Natural killer cell (primary cell): ENCODE measurements at regions not wholly inside any gene's neighbourhood (a gene's known extent, or its start where the extent isn't known, plus 50 kb on each side); places are given as distances from the start of the nearest gene placed in this dataset.
"Not testable (repeated sequence)": the region's sequence is repeated elsewhere in the genome, so short reads cannot be mapped to it uniquely, and the experiment has no call there.

Experiments
- ATAC-seq, 3 donors: fragments of 150-1000 bp in 2 of 3; fragments of 200-7000 bp in 1 of 3; cut with Tn5 transposase; 1 replicate in 1 of 3; 2 replicates in 2 of 3; pipeline ENCODE4 v1.10.0; 2021; ENCODE audit warnings: mild to moderate bottlenecking in 2 of 3, moderate library complexity in 2 of 3
- DNase-seq, 2 donors: peaks; one replicate each; pipeline versions ENCODE4 v3.0.0 to v3.0.0-alpha.2; 2013 to 2021; ENCODE audit warnings: mixed read lengths in 1 of 2
- H3K27ac ChIP-seq: one replicate; pipeline ENCODE4 v1.5.1; 2013; ENCODE audit warnings: mild to moderate bottlenecking, low read length
- H3K27me3 ChIP-seq: one replicate; pipeline ENCODE4 v1.6.1; 2013; ENCODE audit warnings: low read length; ENCODE audit not compliant: control insufficient read depth, insufficient read depth
- H3K36me3 ChIP-seq: one replicate; pipeline ENCODE4 v1.6.1; 2013; ENCODE audit warnings: low read length; ENCODE audit not compliant: control insufficient read depth, insufficient read depth
- H3K4me1 ChIP-seq: one replicate; pipeline ENCODE4 v1.6.1; 2013; ENCODE audit warnings: low read length; ENCODE audit not compliant: control insufficient read depth, insufficient read depth
- H3K4me3 ChIP-seq: one replicate; pipeline ENCODE4 v1.5.1; 2013; ENCODE audit warnings: low read length
- H3K9me3 ChIP-seq: one replicate; pipeline ENCODE4 v1.6.1; 2013; ENCODE audit warnings: low read length; ENCODE audit not compliant: control insufficient read depth, insufficient read depth
- H3K27ac Mint-ChIP-seq, 2 donors: one replicate each; pipeline ENCODE4 v1.8.0; 2022; ENCODE audit warnings: mild to moderate bottlenecking in 2 of 2, mixed read lengths in 2 of 2, moderate library complexity in 1 of 2
- H3K27me3 Mint-ChIP-seq, 2 donors: one replicate each; pipeline ENCODE4 v1.8.0; 2022; ENCODE audit warnings: low read depth in 2 of 2, mixed read lengths in 2 of 2
- H3K36me3 Mint-ChIP-seq: one replicate; pipeline ENCODE4 v1.8.0; 2022; ENCODE audit warnings: mixed read lengths
- H3K4me1 Mint-ChIP-seq, 2 donors: one replicate each; pipeline ENCODE4 v1.8.0; 2022; ENCODE audit warnings: mixed read lengths in 2 of 2
- H3K4me3 Mint-ChIP-seq: one replicate; pipeline ENCODE4 v1.8.0; 2022; ENCODE audit warnings: mild to moderate bottlenecking, moderate library complexity, mixed read lengths
- H3K9me3 Mint-ChIP-seq, 2 donors: one replicate each; pipeline ENCODE4 v1.8.0; 2022; ENCODE audit warnings: mixed read lengths in 2 of 2
- CTCF ChIP-seq: fragments of 200-600 bp; IDR thresholded peaks from one replicate; pipeline ENCODE4 v1.8.0; 2022; ENCODE audit warnings: antibody characterized with exemption
- WGBS: methylation state at CpG from one replicate; pipeline ENCODE4 v1.1.7; 2013; ENCODE audit warnings: missing lambda C conversion rate; ENCODE audit not compliant: insufficient coverage; 5-methylcytosine and 5-hydroxymethylcytosine counted together
- intact Hi-C: fragments of 100-400 bp; cut with micrococcal nuclease; formaldehyde crosslinking; loops from one replicate; pipeline ENCODE4 v1.14.2; 2022

- H3K4me1 ChIP-seq, result no peaks in the 10 kb centered on the region
- Mint-ChIP-seq H3K27me3 (no peaks in the 10 kb centered on the region), H3K4me3 (no peak overlapping the region), H3K4me1 (no peaks in the 10 kb centered on the region), H3K27ac (no peak overlapping the region), H3K9me3 (peaks cover 3 to 6% of the 10 kb centered on the region in 2 donors), H3K36me3 (peaks cover 6% of the 10 kb centered on the region)
- H3K27ac ChIP-seq, result no peak overlapping the region
- no peaks in the 10 kb centered on the region for H3K9me3 ChIP-seq
- TF ChIP-seq CTCF, result no peak
- H3K36me3 ChIP-seq, result no peaks in the 10 kb centered on the region
- no peaks in the 10 kb centered on the region for H3K27me3 ChIP-seq
- no peak overlapping the region for H3K4me3 ChIP-seq
- 78% methylated on average over 13 of the region's 17 CpGs for WGBS
- DNase-seq, result no peak
- intact Hi-C loops, result no loop called here
- no peak for ATAC-seq
Measured at GRCh38 chr7:51606601-51607154, 290.1 kb upstream of the COBL start.

GRCh38 chr7:51602376-51602775, 285.8 kb upstream of the COBL start:
- Mint-ChIP-seq H3K4me3 (no peak overlapping the region), H3K9me3 (peaks cover 14 to 15% of the 10 kb centered on the region in 2 donors), H3K36me3 (peaks cover 6% of the 10 kb centered on the region), H3K4me1 (no peaks in the 10 kb centered on the region), H3K27me3 (no peaks in the 10 kb centered on the region), H3K27ac (no peak overlapping the region)
- Histone ChIP-seq H3K9me3 (no peaks in the 10 kb centered on the region), H3K4me3 (no peak overlapping the region), H3K4me1 (no peaks in the 10 kb centered on the region), H3K27ac (no peak overlapping the region), H3K36me3 (no peaks in the 10 kb centered on the region), H3K27me3 (no peaks in the 10 kb centered on the region)
- TF ChIP-seq CTCF, result no peak
- 94% methylated on average over 2 of the region's 2 CpGs for WGBS
- ATAC-seq (no peak), DNase-seq (no peak)
- intact Hi-C loops, result no loop called here

- peaks cover 6% of the 10 kb centered on the region for H3K36me3 Mint-ChIP-seq
- TF ChIP-seq CTCF, result no peak
- no peaks in the 10 kb centered on the region for H3K9me3 ChIP-seq
- H3K27ac Mint-ChIP-seq, result no peak overlapping the region
- H3K4me1 ChIP-seq, result no peaks in the 10 kb centered on the region
- 83% methylated on average over 2 of the region's 3 CpGs for WGBS
- H3K27me3 Mint-ChIP-seq, result no peaks in the 10 kb centered on the region
- H3K9me3 Mint-ChIP-seq, result peaks cover 16% of the 10 kb centered on the region in 2 donors
- H3K27ac ChIP-seq, result no peak overlapping the region
- no peaks in the 10 kb centered on the region for H3K27me3 ChIP-seq
- ATAC-seq, result no peak
- H3K4me1 Mint-ChIP-seq, result no peaks in the 10 kb centered on the region
- H3K4me3 Mint-ChIP-seq, result no peak overlapping the region
- no peak overlapping the region for H3K4me3 ChIP-seq
- no peaks in the 10 kb centered on the region for H3K36me3 ChIP-seq
- no peak for DNase-seq
- intact Hi-C loops, result no loop called here
Measured at GRCh38 chr7:51601461-51601860, 284.9 kb upstream of the COBL start.

GRCh38 chr7:51599935-51600334, 283.3 kb upstream of the COBL start:
- ATAC-seq, H3K4me1 ChIP-seq, H3K4me3 Mint-ChIP-seq, H3K27me3 Mint-ChIP-seq, H3K4me3 ChIP-seq, H3K27ac Mint-ChIP-seq, intact Hi-C loops, H3K27ac ChIP-seq, DNase-seq, H3K4me1 Mint-ChIP-seq, H3K36me3 Mint-ChIP-seq, H3K36me3 ChIP-seq, H3K27me3 ChIP-seq, H3K9me3 ChIP-seq: not testable (repeated sequence)
- WGBS, result 81% methylated on average over 9 of the region's 9 CpGs
- H3K9me3 Mint-ChIP-seq, result peaks cover 16% of the 10 kb centered on the region in 2 donors
